Jurkat, Clone E6-1 (cell line): ENCODE measurements at regions not wholly inside any gene's neighbourhood (a gene's known extent, or its start where the extent isn't known, plus 50 kb on each side); places are given as distances from the start of the nearest gene placed in this dataset.

Experiments
- DNase-seq: peaks from one replicate; pipeline ENCODE4 v3.0.0-alpha.2; 2011; ENCODE audit warnings: low read depth, low spot score
- H3K4me3 ChIP-seq: 2 replicates; pipeline ENCODE4 v1.5.1; 2011; ENCODE audit warnings: mild to moderate bottlenecking, low read length, control low read depth, moderate library complexity

GRCh38 chr9:118522093-118523028, 818.2 kb downstream of the TLR4 start:
- DNase-seq: peak; percentile 63
- no peak overlapping the region for H3K4me3 ChIP-seq

GRCh38 chr9:118527261-118527660, 823.1 kb downstream of the TLR4 start:
- DNase-seq: no peak
- H3K4me3 ChIP-seq: no peak overlapping the region

DNA sequence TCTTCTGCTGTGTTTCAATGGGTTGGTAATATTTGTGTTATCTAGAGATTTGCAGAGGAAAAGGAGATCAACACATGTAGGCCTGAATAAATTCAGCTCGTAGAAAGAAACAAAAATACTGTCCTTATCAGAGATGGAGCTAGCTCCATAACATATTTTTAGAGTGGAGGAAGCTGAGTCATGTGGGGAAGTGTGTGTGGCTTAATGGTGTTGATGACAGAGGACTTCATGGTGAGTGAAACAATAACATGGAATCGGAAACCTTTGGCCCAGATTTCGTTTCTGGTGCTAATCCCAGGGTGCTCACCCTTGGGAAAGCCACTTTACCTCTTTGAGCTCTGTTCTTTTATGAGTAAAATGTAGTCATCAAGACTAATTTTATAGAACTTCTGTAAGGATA, 825.0 kb downstream of the TLR4 start:
- H3K4me3 ChIP-seq: no peak overlapping the region
- DNase-seq: no peak

- H3K4me3 ChIP-seq: no peak overlapping the region
- no peak for DNase-seq
Measured at GRCh38 chr9:118529624-118530214, 825.5 kb downstream of the TLR4 start.

DNA sequence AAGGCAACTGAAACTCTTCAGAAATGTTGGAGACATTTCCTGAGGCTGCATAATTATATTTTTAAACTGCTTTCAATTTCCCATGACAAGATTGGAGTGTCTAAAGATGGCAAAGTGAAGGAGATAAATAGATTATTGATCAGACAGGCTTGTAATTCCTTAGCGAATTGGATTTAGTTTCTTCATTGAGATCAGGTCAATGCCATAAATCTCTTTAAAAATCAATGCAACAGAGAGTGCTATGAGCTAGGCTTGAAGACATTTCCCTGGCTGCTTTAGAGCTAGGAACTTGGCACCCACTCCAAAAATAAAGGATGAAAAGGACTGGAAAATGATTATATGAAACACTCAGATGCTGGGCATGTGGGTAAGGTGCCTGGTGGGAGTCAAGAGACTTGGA, 828.4 kb downstream of the TLR4 start:
- no peak overlapping the region for H3K4me3 ChIP-seq
- DNase-seq: no peak

DNA sequence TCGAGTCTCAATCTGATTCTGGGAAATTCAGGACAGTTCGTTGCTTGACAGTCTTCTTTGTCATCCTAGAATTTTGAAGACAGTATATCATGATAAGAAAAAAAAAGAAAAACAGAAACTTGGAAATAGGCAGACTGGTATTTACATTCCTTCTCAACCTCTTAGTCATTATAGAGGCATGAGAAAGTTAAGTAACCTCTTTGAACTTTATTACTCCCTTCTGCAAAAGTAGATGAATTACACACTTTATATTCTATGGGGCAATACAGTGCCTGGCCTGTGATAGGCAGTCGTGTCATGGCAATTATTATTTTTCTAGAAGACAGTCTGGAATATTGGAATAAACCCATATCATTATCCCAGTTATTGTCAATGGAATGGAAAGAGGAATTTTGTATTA, 828.9 kb downstream of the TLR4 start:
- DNase-seq: no peak
- no peak overlapping the region for H3K4me3 ChIP-seq

GRCh38 chr9:118533850-118534249, 829.6 kb downstream of the TLR4 start:
- DNase-seq: no peak
- no peak overlapping the region for H3K4me3 ChIP-seq

GRCh38 chr9:118536153-118536552, 832.0 kb downstream of the TLR4 start:
- DNase-seq: no peak
- no peak overlapping the region for H3K4me3 ChIP-seq

DNA sequence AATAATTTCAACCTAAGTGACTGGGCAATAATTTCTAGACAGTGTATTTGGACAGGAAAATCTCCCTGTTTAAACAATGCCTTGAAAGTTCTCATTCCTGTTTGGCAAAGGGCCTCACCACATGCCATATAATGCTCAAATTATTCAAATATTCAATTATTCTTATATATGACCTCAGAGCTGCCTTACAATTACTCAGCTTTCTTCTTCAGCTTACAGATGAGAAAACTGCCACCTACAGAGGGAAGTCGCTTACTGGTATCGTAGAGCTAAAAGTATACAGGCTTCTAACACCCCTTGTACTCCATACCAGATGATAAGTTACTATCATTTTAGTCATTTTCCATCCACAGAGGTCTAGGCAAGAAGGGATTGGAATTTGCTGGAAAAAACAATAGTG, 830.3 kb downstream of the BRINP1 start:
- no peak for DNase-seq
- no peak overlapping the region for H3K4me3 ChIP-seq

DNA sequence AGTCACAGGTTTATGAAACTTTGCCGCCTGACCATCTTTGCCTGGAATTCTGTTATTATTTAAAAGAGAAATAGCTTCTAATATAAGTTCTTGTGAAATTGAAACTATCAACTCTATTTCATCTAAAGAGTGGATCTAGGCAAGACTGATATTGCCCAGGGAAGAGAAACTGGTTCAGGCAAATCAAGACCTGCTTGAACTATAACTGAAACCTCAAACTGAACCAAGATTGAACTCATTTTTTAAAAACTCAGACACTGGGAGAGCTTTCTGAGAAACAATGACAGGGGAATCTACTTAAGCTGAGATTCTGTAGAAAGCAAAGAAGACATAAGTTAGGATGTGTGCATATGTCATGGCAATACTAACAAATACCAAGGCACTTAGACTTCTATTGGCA, 815.8 kb downstream of the BRINP1 start:
- no peak overlapping the region for H3K4me3 ChIP-seq
- no peak for DNase-seq

GRCh38 chr9:118554987-118555386, 814.2 kb downstream of the BRINP1 start:
- DNase-seq: no peak

GRCh38 chr9:118558026-118558425, 811.2 kb downstream of the BRINP1 start:
- no peak for DNase-seq
- H3K4me3 ChIP-seq: no peak overlapping the region

More at GRCh38 chr9:118554987-118555386, 814.2 kb downstream of the BRINP1 start:
- no peak overlapping the region for H3K4me3 ChIP-seq

- DNase-seq: no peak
- H3K4me3 ChIP-seq: no peak overlapping the region
Measured at GRCh38 chr9:118558891-118559290, 810.3 kb downstream of the BRINP1 start.

DNA sequence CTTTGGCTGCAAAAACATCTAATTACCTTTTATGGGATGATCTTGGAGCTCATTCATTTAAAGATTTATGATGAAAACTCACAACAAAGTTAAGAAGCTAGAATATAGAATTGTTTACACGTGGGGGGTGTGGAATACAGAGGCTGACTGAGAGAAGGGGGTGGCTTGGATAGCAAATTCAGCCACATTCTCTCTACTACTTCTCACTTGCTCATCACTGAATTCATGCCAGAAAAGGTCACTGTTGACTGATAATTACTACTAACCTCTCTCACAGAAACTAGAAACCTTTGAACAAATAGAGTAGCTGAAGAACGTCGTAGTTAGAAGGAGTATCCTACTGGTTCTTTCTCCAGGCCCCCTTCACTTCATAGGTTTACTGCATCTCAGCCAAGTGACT, 808.2 kb downstream of the BRINP1 start:
- H3K4me3 ChIP-seq: no peak overlapping the region
- no peak for DNase-seq

GRCh38 chr9:118563677-118564076, 805.6 kb downstream of the BRINP1 start:
- no peak for DNase-seq
- H3K4me3 ChIP-seq: no peak overlapping the region

- DNase-seq: no peak
- no peak overlapping the region for H3K4me3 ChIP-seq
Measured at GRCh38 chr9:118567861-118568260, 801.4 kb downstream of the BRINP1 start.

DNA sequence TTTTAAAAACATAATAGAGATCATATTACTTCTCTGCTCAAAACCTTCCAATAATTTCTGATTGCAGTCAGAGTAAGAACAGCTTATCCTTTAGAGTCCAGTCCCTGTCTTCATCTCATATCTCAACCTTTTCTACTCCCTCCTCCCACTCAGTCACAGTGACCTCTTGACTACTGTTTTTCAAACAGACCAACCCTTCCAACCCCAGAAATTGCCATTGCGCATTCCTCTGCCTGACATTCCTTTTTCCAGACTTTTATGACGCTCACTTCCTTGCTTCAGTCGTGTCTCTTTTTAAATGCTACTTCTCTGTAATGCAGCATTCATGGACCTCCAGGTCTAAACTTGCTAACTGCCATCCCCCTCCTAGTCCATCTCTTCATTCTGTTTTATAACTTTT, 800.5 kb downstream of the BRINP1 start:
- DNase-seq: no peak
- no peak overlapping the region for H3K4me3 ChIP-seq

- no peak for DNase-seq
- no peak overlapping the region for H3K4me3 ChIP-seq
Measured at GRCh38 chr9:118569148-118569547, 800.1 kb downstream of the BRINP1 start.

DNA sequence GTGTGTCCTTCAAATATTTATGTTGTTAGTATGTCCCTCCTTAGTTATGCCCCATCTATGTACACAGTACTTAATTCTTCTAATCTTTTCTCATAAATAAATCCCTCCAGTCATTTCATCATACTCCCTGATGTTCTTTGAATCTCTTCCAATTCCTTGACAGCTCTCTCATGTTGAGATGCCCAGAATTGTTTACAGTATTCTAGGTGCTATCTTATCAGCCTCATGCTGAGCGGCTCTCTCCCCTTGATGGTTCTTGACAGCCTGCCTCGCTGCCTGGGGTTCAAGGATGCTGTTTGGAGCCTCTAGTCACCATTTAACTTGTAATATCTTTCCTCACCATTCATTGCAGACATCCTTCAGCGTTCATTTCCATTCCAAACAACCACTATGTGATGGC, 799.2 kb downstream of the BRINP1 start:
- no peak overlapping the region for H3K4me3 ChIP-seq
- DNase-seq: no peak

DNA sequence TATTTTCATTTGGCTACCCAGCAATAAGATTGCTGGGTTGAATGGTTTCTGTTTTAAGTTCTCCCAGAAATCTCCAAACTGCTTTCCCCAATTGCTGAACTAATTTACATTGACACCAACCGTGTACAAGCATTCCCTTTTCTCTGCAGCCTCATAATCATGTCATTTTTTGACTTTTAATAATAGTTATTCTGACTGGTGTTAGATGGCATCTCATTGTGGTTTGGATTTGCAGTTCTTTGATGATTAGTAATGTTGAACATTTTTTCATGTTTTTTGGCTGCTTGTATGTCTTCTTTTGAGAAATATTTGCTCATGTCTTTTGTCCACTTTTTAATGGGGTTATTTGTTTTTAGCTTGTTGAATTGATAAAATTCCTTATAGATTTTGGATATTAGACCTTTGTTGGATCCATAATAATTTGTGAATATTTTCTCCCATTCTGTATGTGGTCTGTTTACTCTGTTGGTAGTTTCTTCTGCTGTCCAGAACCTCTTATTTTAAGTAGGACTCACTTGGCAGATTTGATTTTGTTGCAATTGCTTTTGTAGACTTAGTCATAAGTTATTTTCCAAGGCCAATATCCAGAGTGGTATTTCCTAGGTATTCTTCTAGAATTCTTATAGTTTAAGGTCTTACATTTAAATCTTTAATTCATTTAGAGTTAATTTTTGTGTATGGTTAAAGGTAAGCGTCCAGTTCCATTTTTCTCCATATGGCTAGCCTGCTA, 793.7 kb downstream of the BRINP1 start:
- DNase-seq: no peak
- H3K4me3 ChIP-seq: no peak overlapping the region
